Kidney epithelial cell (primary cell): ENCODE measurements at regions not wholly inside any gene's neighbourhood (a gene's known extent, or its start where the extent isn't known, plus 50 kb on each side); places are given as distances from the start of the nearest gene placed in this dataset.

Experiments used
- DNase-seq: peaks from one replicate; pipeline ENCODE4 v3.0.0-alpha.2; 2010; ENCODE audit warnings: low read depth
- H3K27me3 ChIP-seq: 2 replicates; pipeline ENCODE4 v1.6.0; 2011; ENCODE audit warnings: low read length; ENCODE audit not compliant: control insufficient read depth, insufficient read depth
- H3K36me3 ChIP-seq: 2 replicates; pipeline ENCODE4 v1.5.1; 2011; ENCODE audit warnings: low read length; ENCODE audit not compliant: control insufficient read depth, insufficient read depth
- H3K4me3 ChIP-seq: 2 replicates; pipeline ENCODE4 v1.5.1; 2011; ENCODE audit warnings: low read depth, mild to moderate bottlenecking, control low read depth, low read length
- CTCF ChIP-seq: IDR thresholded peaks from 2 replicates; pipeline ENCODE4 v1.5.1; 2011; ENCODE audit warnings: mild to moderate bottlenecking, moderate library complexity, low read length, control low read depth, inconsistent platforms; ENCODE audit not compliant: insufficient read depth, poor library complexity, severe bottlenecking

DNA sequence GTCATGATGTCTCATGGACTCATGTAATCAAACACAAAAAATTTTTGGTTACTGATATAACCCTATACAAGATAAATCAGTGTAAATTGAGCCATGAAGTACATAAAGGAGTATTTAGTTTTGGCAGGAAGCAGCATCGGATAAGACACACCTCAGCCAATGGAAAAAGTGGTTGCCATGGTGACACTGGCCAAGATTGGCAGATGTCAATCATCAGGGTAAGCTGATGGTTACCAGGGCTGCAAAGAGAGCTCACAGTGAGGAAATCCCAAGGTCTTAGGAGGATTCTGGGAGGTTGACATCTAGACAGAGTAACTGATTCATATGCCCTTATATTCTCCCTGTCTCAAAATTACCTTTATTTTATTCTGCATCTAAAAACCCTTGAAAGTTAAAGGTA is 203.8 kb upstream of the PCSK2 start:
- no peak overlapping the region for H3K4me3 ChIP-seq
- DNase-seq = no peak

GRCh38 chr20:17023806-17024205 is 203.0 kb upstream of the PCSK2 start:
- no peaks in the 10 kb centered on the region for H3K36me3 ChIP-seq
- no peak overlapping the region for H3K4me3 ChIP-seq
- no peaks in the 10 kb centered on the region for H3K27me3 ChIP-seq
- no peak for DNase-seq
- TF ChIP-seq CTCF = no peak

More for the DNA sequence above, 203.8 kb upstream of the PCSK2 start:
- Histone ChIP-seq H3K27me3 (no peaks in the 10 kb centered on the region), H3K36me3 (no peaks in the 10 kb centered on the region)
- no peak for TF ChIP-seq CTCF

DNA sequence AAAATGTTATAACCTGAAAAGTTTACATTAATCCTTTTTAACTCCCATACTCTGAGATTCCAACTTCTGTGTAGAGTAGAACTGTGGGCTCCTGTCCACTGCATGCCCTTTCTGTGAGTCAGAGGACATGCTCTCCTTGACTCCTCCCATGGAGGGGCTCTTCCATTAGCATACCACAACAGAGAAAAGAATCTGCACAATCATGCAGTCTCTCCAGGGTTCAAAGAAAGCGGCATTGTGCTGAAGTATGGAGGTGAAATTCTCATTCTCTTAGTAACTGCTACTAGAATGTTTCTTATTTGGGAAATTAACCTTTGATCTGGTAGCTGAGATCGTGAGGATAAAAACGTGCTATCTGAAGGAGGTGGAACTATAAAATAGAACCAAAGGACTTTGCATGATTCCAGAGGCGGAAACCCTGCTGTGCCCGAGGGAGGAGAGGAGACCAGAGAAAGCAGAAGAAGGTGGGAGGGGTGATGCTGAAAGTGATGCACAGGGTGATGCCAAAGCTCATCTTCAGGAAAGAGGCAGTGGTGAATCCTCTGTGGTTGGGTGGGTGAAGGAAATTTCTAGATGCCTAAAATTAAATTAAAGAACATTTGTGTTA is 202.2 kb upstream of the PCSK2 start:
- DNase-seq = peak; percentile 5
- no peak for TF ChIP-seq CTCF
- H3K27me3 ChIP-seq = no peaks in the 10 kb centered on the region
- H3K36me3 ChIP-seq = no peaks in the 10 kb centered on the region
- no peak overlapping the region for H3K4me3 ChIP-seq

GRCh38 chr20:17026346-17026745 is 200.5 kb upstream of the PCSK2 start:
- no peaks in the 10 kb centered on the region for H3K27me3 ChIP-seq
- DNase-seq = no peak
- no peak for TF ChIP-seq CTCF
- H3K4me3 ChIP-seq = no peak overlapping the region
- no peaks in the 10 kb centered on the region for H3K36me3 ChIP-seq

DNA sequence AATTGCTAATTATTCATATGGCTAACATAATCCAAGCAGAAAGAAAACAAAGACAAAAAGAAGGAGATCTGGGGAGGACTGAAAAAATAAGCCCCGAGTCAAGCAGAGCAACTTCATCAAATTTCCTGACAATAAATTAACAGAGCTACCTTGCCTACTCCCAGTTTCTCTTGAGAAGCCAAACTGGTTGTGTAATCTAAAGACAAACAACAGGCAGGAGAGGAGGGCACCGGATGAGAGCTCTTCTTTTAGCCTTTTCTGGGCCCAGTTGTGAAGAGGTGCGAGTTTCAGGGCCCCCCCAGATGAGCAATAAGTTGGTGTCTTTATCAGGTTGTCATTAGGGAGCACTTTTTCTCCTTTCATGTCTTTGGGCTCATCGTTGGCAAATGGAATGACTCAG is 197.1 kb upstream of the PCSK2 start:
- no peaks in the 10 kb centered on the region for H3K36me3 ChIP-seq
- DNase-seq = no peak
- no peak for TF ChIP-seq CTCF

GRCh38 chr20:17036541-17036940 is 190.3 kb upstream of the PCSK2 start:
- TF ChIP-seq CTCF = no peak

More for the DNA sequence above, 197.1 kb upstream of the PCSK2 start:
- H3K4me3 ChIP-seq = no peak overlapping the region
- H3K27me3 ChIP-seq = no peaks in the 10 kb centered on the region

More at GRCh38 chr20:17036541-17036940, 190.3 kb upstream of the PCSK2 start:
- Histone ChIP-seq H3K4me3 (no peak overlapping the region), H3K27me3 (no peaks in the 10 kb centered on the region), H3K36me3 (no peaks in the 10 kb centered on the region)
- DNase-seq = no peak
